BJ (cell line): ENCODE measurements at regions not wholly inside any gene's neighbourhood (a gene's known extent, or its start where the extent isn't known, plus 50 kb on each side); places are given as distances from the start of the nearest gene placed in this dataset.

Experiments
- CTCF ChIA-PET: fragments of 350-600 bp; formaldehyde crosslinking; extraction: SDS; loops from one replicate; lab custom pipeline; 2021; ENCODE audit warnings: antibody characterized with exemption, inconsistent platforms; lab: Yijun Ruan, JAX
- POLR2A ChIA-PET: fragments of 300-600 bp; sonication (Branson Sonifier 250); formaldehyde crosslinking; extraction: SDS; loops from one replicate; lab custom pipeline; 2021; ENCODE audit warnings: antibody characterized with exemption; lab: Charles Lee
- DNase-seq: peaks from one replicate; pipeline ENCODE4 v3.0.0-alpha.2; 2011; ENCODE audit warnings: low read depth
- H3K27me3 ChIP-seq: 2 replicates; pipeline ENCODE4 v1.6.0; 2011; ENCODE audit warnings: low read length; ENCODE audit not compliant: control insufficient read depth, insufficient read depth
- H3K36me3 ChIP-seq: 2 replicates; pipeline ENCODE4 v1.5.1; 2011; ENCODE audit warnings: low read length; ENCODE audit not compliant: control insufficient read depth, insufficient read depth
- H3K4me3 ChIP-seq: 2 replicates; pipeline ENCODE4 v1.5.1; 2011; ENCODE audit warnings: low read depth, mild to moderate bottlenecking, control low read depth, low read length
- CTCF ChIP-seq: IDR thresholded peaks from 2 replicates; pipeline ENCODE4 v1.5.1; 2011; ENCODE audit warnings: low read depth, mild to moderate bottlenecking, control low read depth, inconsistent platforms, low read length, moderate library complexity; ENCODE audit not compliant: insufficient read depth

GRCh38 chr12:17470460-17470859 is 619.5 kb downstream of the RERGL start:
- Histone ChIP-seq H3K4me3 (no peak overlapping the region), H3K36me3 (no peaks in the 10 kb centered on the region), H3K27me3 (no peaks in the 10 kb centered on the region)
- CTCF ChIA-PET = no interaction called here
- no peak for DNase-seq
- TF ChIP-seq CTCF = no peak
- POLR2A ChIA-PET = no interaction called here

GRCh38 chr12:17459214-17459613 is 630.8 kb downstream of the RERGL start:
- DNase-seq = no peak
- TF ChIP-seq CTCF = no peak
- H3K27me3 ChIP-seq = no peaks in the 10 kb centered on the region
- CTCF ChIA-PET = no interaction called here
- POLR2A ChIA-PET = no interaction called here
- no peak overlapping the region for H3K4me3 ChIP-seq
- H3K36me3 ChIP-seq = no peaks in the 10 kb centered on the region

GRCh38 chr12:17456486-17456885 is 633.5 kb downstream of the RERGL start:
- ChIA-PET POLR2A (no interaction called here), CTCF (no interaction called here)
- no peaks in the 10 kb centered on the region for H3K27me3 ChIP-seq
- DNase-seq = no peak
- H3K36me3 ChIP-seq = no peaks in the 10 kb centered on the region
- no peak overlapping the region for H3K4me3 ChIP-seq
- no peak for TF ChIP-seq CTCF

DNA sequence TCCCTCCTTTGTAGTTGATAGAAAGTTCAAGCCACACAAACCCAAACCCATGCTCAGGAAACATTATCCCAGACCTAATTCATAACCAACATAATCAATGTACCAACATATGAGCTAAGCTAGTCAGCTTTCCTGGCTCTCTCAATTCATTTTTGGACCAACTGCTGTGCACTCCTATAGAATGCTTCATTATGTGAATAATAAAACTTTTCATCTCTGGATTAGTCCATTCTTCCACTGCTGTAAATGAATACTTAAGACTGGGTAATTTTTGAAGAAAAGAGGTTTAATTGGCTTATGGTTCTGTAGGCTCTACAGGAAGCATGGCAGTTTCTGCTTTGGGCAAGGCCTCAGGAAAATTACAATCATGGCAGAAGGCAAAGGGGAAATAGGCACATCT is 651.9 kb downstream of the RERGL start:
- POLR2A ChIA-PET = no interaction called here
- CTCF ChIA-PET = no interaction called here
- Histone ChIP-seq H3K36me3 (no peaks in the 10 kb centered on the region), H3K4me3 (no peak overlapping the region), H3K27me3 (no peaks in the 10 kb centered on the region)
- no peak for TF ChIP-seq CTCF
- no peak for DNase-seq

DNA sequence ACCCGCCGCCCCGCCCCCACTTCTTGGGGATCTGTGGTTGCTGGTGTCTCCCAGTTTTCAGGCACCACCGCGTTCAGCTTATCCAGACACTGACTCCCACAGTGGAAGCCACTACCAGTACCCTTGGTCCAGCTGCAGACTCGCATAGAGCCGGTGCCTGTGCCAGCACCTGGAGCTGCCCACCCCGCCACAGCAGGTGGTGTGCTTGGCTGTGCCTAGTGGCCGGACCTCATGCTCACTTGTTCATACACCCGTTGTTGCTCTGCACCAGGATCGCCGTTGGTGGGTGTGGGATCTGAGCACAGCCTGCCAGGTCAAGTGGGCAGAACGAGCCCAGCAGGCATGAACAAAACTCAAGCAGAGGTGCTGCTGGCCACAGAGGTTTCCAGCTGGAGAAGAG is 673.2 kb downstream of the RERGL start:
- no peak for DNase-seq
- H3K27me3 ChIP-seq = no peaks in the 10 kb centered on the region
- H3K36me3 ChIP-seq = no peaks in the 10 kb centered on the region
- no peak overlapping the region for H3K4me3 ChIP-seq
- POLR2A ChIA-PET = no interaction called here
- TF ChIP-seq CTCF = no peak
- CTCF ChIA-PET = no interaction called here
